Mammary epithelial cell (primary cell): ENCODE measurements at regions not wholly inside any gene's neighbourhood (a gene's known extent, or its start where the extent isn't known, plus 50 kb on each side); places are given as distances from the start of the nearest gene placed in this dataset.

Source experiments
- EZH2 ChIP-seq: IDR thresholded peaks from 2 replicates; pipeline ENCODE4 v1.6.1; 2012; ENCODE audit warnings: low read length, inconsistent platforms, borderline replicate concordance
- TF ChIP-seq, protein P1 (sequence below), 2 donors: IDR thresholded peaks in 1 of 2; conservative IDR thresholded peaks in 1 of 2; 2 replicates each; pipeline ENCODE4 v1.5.1; 2011 to 2012; ENCODE audit warnings: inconsistent platforms in 2 of 2, low read length in 2 of 2, mild to moderate bottlenecking in 2 of 2, control low read depth in 1 of 2, low read depth in 1 of 2; ENCODE audit not compliant: insufficient read depth in 1 of 2; ENCODE audit errors: extremely low read depth in 1 of 2

DNA sequence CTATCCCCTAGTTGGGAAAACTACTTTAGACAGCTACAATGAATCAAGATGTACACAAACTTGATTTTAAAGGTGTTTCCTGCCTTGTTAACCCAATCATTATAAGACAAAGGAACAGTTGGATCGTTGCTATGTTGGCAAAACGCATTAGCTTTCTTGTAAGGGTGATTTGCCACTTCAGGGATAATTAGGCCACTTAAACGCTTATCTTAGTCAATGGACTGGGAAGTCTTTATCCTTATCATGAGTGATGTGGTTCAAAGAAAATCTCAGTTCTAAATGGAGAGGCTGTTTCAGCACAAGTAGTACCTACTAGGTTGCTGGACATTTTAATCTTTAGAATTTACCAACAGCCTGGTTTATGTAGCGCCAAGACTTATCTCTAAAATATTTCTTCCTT, 406.1 kb upstream of the MEX3C start:
- TF ChIP-seq, protein P1, sequence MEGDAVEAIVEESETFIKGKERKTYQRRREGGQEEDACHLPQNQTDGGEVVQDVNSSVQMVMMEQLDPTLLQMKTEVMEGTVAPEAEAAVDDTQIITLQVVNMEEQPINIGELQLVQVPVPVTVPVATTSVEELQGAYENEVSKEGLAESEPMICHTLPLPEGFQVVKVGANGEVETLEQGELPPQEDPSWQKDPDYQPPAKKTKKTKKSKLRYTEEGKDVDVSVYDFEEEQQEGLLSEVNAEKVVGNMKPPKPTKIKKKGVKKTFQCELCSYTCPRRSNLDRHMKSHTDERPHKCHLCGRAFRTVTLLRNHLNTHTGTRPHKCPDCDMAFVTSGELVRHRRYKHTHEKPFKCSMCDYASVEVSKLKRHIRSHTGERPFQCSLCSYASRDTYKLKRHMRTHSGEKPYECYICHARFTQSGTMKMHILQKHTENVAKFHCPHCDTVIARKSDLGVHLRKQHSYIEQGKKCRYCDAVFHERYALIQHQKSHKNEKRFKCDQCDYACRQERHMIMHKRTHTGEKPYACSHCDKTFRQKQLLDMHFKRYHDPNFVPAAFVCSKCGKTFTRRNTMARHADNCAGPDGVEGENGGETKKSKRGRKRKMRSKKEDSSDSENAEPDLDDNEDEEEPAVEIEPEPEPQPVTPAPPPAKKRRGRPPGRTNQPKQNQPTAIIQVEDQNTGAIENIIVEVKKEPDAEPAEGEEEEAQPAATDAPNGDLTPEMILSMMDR (conservative IDR thresholded peaks at IDR 0.05 in 1 of 2, IDR thresholded peaks at IDR 0.05 in 1 of 2; ENCODE audit: extremely low read depth in 1 of 2, insufficient read depth in 1 of 2, low read depth in 1 of 2, low read length in 2 of 2): no peak
- no peak for TF ChIP-seq EZH2
